HG03378 (cell line): ENCODE measurements at regions not wholly inside any gene's neighbourhood (a gene's known extent, or its start where the extent isn't known, plus 50 kb on each side); places are given as distances from the start of the nearest gene placed in this dataset.

Experiments
- ATAC-seq: cut with Tn5 transposase; IDR thresholded peaks from one replicate; pipeline ENCODE4 v1.9.1; 2021; ENCODE audit warnings: mild to moderate bottlenecking, moderate library complexity; ENCODE audit not compliant: unreplicated experiment

DNA sequence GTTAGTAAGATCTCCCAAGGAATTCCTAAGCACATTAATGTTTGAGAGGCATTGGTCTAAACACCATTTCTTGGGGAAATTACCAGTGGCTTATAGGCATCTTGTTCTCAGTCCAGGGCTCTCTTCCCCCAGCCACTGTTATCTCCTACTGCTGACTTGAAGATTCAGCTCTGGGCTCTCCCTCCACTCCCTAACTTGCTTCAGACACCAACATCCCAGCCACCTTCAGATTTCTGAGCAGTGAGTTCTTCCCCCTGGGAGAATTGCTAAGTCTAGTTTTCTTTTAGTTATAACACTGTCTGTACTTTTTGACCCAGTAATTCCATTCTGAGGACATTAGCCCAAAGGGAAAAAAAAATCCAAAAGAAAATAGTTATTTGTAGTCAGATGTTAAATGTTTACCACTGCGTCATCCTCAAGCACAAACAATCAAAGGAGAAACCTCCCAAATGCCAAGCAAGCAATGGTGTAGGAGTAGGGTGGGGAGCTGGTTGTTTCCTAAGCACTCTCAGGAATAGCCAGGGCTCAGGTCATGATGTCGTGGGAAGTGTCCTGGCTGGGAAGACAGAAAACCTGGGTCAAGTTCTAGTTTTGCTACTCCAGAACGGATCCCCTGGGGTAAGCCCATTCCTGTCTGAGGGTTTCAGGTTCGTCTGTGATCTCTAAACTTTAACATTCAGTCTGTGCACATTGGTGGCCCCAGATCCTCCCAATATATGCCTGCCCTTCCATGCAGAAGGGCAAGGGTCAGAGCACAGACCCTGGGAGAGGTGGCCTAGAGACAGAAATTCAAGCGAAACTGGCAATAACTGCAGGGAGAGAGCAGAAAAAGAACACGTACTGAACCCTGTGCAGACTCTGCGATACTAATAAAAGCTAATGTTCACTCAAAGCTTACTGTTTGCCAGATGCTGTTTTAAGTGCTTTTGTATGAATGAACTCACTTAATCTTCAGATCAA lies 191.1 kb upstream of the FGGY start:
- ATAC-seq = no peak

DNA sequence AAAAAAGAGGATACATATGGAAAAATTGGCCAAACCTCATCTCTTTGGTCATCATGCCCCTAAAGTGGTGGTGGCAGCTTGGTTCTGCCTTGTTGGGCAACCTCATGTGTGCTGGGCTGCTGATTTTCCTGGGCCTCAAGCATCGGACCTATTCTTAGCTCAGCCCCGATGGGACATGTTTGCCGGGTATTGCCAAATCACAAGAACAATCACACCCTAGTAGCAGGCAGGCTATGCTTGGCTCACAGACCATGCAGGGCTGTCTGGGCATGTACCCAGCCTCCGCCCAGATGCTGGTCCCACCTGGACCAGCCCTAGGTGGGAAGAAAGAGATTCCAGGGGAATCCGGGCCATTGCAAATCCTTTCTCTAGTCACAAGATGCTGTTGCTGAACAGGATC lies 189.4 kb upstream of the FGGY start:
- no peak for ATAC-seq

DNA sequence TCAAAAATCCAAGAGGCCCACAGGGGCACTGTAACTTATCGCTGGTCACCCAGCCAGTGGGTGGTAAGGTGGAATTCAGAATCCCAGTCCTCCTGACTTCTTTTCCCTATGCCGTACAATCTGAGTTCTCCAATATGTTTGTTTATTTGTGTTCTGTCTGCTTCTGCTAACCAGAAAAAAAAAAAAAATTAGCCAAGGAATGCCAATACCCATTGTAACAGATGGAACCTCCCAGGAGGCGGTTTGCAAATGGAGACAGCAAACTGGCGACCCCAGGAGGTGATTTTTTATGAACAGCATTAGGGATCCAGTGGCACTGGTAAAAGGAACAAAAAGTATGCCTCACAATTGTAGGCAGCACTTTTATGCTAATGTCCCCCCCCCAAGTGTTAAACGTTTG lies 189.0 kb upstream of the FGGY start:
- no peak for ATAC-seq

DNA sequence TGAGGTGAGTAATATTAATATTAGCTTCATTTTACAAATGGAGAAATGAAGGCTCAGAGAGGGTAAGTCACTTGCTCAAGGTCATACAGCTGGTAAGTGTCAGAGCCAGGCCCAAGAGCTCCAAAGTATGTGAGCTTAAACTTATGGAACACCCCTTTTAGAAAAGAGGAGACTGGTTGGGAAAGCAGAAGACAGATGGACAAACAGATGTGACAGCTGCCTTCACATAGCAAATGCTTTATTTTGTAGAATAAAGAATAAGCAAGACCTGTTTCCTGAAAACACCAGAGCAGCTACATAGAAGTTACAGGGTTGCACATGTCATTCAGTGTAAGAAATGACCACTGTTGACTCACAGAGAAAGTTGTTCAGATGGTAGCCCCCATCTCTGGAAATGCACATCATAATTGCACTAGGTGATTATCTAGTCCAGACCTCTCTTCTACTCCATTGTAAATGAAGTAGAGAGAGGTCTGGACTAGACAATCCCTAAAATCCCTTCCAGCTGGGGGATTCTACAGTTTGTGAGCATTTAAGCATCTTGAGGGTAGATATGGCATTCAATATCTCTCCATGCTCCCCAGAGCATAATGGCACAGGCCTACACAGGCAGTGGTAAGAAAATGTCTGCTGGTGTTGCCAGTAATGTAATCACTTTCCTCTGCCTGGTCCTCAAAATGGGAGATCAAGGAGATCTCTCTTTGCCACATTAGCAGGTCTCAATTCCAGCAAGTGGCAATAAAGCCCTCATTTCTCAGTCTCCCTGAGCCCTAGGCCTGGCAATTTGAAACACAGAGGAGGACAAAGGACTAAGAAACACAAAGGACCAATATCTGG lies 188.2 kb upstream of the FGGY start:
- no peak for ATAC-seq

DNA sequence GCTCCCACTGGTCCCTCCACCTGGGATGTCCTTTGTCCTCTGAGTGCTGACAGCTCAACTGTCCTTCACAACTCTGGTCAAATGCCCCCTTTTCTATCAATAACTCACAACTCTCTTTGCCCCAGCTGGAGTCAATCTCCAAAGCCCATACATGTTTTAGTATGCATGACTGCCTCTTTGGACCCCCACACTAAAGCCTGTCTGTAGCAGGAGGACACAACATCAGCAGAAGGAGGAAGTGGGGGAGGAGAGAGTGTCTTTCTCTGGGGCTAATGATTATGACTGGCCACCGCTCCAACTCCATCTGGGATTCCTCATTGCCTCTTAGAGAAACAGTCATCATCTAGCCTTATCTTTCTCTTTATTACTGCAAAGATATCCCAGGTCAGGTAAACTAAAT lies 186.6 kb upstream of the FGGY start:
- no peak for ATAC-seq

DNA sequence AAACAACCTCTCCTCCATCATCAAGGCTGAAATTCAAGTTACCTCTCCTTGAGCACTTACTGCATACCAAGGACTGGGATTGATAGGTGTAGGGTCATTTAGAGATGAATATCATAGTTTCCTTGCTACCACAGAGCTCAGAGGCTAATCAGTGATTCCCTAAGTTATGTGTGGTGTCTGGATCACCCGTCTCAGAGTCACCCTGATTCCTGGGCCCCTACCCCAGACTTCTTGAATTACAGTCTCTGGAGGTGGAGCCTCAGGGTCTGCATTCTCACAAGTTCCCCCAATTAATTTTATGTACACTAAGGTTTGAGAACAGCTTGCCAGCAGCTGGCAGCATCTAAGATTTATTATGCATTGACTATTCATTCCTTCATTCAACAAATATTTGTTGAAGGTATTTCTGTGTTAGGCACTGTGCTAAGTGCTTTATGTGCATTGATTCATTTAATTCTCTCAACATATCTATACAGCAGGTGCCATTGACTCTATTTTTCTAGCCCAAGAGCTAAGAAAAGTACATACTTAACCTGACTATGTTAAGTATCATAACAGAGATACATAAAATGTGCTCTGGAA lies 182.9 kb upstream of the FGGY start:
- ATAC-seq = no peak

DNA sequence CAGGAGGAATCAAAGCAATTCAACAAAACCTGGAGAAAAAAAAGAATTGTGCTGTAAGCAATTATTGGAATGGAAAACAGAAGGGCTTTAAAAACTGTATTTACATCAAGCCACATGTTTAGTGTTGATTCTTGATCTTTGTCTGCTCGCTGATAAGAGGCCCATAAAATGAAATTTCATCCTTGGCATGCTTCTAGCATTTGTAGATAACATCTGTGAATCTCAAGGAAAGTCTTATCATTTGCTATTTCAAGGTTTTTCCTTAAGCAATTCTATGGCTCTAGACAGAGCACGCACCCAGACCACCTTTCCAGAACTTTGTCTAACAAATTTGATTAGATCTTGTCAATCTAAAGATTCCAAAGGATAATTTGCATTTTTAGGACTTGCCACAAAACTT lies 181.0 kb upstream of the FGGY start:
- ATAC-seq = no peak

DNA sequence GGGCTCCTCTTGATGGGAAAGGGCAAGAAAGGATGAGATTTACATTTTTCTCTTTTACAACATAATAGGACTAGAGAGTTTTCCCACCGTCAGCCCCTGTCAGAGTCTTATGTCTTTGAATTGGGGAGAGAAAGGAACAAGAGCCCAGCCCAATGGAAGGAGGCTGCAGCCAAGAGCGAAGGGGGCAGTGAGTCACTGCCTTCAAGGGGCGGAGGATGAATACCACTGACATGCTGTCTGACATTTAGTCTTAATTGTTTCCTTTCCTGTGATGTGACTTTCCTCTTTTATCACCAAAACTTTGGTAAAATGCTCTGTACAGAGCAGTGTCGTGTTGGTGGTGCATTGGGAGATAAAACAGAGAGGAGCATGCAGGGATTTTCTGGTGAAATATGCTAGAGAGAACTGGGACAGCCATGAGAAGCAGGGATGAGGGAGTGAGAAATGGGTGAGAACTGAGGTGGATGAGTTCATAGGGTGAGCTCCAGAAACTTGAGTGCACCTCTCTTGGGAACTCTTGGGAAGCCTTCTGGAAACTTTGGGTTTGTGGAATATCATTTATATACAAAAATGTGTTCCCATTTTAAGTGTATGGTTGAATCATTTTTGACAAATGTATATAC lies 179.9 kb upstream of the FGGY start:
- no peak for ATAC-seq

DNA sequence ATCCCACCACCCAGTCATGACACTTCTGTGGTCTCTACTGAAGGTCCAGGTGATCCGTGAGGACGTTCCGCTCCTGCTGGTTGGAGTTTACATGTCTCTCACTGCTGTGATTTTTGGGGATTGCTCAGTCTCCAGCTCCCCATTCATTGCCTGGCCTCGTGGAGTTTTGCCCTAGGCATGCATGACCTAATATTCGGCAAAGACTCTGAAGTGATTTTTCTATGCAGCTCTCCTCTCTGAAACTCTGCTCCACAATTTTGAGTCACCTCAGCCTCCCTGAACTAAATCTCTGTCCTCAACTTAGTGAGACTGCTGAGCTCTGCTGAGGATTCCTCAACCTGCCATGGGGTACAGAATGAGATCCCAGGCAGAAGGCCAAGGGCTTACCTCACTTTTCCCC lies 174.4 kb upstream of the FGGY start:
- no peak for ATAC-seq

DNA sequence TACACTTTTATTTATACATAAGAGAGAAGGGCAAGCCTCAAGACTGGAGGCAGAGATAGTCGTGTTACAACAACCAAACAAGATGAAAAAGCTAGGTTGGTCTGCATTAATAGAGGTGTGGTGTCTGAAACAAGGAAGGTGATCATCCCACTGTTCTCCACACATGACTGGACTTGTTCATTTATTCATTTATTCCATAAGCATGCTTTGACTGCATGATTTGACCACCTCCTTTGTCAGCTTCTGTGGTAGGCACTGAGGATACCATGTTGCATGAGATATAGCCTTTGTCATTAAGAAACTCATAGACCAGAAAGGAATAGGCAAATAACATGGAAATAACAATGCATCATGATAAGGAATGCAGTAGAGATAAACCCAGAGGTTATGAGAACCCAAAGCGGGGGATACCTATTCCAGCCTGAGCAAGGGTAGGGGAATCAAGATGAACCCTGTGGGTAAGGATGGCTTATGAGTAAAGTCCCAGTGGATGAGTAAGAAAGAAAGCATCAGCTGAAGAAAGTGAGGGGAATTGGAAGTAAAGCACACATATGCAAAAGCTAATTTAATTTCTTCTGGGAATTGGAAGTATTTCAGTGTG lies 173.7 kb upstream of the FGGY start:
- no peak for ATAC-seq

DNA sequence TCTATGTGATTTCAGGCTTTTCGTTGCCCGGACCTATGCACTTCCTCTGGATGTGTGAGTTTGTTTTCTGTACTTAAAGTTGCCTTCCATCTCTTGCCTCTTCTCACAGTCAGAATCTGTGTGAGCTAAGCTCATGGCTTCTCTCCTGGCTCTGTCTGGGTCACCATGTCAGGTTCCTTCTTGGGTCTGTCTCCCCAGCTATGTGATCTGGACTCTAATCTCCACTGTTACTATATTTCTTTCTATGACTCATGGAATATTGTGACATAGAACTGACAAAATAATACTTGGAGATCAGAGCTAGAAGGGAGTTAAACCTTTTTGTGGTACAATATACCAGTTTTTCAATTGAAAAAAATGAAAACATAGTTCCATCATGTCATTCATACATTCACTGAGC lies 172.7 kb upstream of the FGGY start:
- ATAC-seq = no peak

DNA sequence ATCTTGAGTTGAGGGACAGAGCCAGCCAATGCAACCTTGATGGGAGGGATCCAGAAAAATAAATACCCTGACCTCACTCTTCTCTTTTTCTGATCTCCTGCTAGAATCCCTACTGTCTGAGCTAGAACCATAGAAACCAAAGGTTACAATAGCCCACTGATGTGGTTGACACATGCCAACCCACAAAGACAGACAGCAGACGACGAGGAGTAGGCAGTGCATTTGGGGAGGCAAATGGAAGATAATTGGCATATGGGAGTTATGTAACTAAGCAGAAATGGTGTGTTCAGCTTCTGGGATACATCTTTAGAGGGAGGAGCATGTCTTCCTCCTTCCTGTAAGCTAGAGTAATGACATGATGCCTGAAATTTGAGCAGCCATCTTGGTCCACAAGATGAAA lies 171.7 kb upstream of the FGGY start:
- no peak for ATAC-seq

DNA sequence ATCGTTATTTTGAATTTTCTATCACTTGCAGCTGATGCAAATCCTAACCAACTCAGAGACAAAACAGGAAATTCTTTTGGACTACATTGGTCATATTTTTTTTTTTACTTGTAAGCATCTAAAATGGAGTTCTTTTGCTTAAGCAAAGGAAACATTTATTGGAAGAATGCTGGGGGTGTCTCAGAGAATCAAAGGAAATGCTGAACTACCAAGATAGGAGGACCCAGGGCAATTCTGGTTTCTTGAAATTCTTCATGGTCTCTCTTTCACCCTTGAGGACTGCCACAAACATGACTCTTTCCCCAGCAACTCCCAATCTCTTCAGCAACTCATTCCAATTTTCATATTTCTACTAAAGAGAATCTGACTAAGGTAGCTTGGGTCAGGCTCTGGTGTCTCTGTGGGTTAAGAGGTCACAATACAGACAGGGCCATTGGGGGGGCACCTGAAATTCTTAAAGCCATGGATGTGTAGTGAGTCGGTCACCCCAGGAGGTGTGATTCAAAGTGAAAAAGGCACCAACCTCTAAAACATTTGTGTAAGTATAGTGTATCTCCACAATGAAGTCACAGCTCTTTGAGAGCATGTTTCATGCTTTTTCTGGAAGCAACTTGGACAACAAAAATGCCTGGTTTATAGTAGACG lies 171.1 kb upstream of the FGGY start:
- ATAC-seq = no peak

DNA sequence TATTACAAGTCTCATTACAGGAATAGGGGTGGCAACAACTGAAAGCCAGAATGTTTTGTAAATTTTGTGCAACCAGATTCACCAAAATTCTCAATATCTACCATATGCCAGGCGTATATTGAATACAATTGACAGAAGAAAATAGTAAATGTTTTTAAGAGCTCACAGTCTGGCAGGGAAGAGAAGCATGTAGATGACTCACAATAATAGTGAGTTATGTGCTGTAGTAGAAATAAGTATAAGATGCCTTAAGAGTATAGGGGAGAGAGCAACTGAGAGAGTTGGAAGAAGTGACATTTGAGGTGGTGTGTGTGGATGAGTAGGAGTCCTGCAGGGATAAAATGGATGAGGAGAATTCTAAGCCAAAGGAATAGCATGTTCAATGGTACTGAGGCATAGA lies 170.5 kb upstream of the FGGY start:
- ATAC-seq = no peak

DNA sequence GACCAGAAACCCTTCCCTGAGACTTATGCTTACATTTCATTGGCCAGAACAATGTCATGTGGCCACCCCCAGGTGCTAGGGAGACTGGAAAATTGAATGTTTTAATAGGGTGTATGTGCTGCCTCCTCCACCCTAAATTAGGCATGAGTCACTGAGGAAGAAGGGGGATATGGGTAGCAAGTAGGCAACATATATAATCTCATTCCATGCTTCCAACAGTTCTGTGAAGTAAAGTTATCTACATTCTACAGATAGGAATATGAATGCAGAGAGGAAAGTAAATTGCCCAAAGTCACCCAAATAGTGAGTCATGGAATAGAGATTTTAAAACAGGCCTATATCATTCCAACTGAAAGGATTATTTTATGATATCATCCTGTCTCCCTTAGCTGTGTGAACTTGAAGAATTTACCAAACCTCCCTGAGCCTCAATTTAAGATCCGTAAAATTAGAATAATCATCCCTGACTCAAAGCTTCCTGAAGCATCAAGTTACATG lies 168.6 kb upstream of the FGGY start:
- ATAC-seq = no peak

DNA sequence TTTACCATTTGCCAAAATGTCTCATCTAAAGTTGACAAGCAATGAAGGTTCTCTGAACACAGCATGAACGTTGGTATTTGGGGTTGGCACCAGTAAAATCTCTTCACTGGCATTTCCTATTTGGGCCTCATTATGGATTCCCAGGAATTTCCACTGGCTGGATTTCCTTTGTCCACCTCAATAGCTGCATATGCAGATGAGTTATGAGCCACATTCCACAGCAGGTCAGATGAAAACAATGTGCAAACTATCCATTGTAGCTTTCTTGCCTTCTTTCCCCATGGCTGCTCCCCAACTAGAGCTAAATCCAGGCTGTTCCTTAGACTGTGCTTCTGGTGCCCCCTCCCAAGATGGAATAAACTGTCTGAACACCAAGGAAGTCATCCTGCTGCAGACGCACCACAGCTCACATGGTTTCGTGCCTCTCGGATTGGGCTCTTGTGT lies 168.1 kb upstream of the FGGY start:
- ATAC-seq = no peak

DNA sequence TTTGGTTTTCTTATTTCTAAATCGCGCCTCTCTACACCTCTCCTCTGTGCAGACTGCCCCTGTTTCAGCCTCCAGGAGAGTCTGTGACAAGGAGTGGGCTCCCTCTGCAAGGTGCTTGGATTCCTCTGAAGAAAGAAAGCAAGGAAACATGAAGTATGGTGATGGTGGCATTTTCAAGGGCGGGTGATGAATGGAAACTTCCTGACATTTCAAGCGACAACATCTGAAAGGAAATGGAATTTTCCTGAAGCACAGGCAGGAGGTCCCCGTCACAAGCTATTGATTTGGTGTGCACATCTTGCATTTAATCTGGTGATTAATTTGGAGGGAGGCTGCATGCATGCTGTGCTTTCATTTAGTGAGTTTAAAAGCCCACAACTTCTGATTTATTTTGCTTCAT lies 164.6 kb upstream of the FGGY start:
- no peak for ATAC-seq

DNA sequence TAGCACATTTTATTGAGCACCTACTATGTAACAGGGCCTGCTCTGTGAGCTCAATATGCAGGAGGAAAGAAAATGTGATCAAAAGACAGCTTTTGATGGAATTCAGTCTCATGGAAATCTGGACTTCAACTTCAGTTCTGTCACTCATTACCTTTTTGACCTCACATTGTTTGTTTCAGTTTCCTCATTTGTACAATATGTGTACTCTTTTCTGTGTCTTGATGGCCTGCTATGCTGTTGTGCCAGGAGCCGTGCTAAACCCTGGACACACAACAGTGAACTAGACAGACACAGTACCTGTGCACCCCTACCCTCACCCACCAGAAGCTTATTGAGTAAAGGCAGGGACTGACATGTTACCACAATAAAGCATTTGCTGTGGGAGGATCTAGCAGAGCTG lies 162.9 kb upstream of the FGGY start:
- ATAC-seq = no peak

DNA sequence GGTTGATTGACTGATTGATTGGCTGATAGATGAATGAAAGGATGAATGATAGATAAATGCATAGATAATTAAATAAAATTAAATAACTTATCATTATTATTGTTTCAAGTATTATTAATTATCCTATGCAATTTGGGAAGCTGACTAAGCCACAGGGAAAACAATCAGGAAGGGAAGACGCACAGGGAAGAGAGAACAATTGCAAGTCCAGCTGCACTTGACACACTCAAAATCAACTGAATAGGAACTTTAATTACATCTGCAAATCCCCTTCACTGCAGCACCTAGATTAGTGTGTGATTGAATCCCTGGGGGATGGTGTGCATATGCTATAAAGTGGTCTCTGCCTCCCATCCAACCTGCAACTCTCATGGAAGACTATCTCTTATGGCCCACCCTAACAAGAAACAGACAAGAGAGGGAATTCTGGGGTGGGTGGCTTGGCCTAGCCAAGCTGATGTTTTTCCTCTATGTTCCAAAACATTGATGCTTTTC lies 161.1 kb upstream of the FGGY start:
- no peak for ATAC-seq
